ENCODE measurements at regions not wholly inside any gene's neighbourhood (a gene's known extent, or its start where the extent isn't known, plus 50 kb on each side); places are given as distances from the start of the nearest gene placed in this dataset.

DNA sequence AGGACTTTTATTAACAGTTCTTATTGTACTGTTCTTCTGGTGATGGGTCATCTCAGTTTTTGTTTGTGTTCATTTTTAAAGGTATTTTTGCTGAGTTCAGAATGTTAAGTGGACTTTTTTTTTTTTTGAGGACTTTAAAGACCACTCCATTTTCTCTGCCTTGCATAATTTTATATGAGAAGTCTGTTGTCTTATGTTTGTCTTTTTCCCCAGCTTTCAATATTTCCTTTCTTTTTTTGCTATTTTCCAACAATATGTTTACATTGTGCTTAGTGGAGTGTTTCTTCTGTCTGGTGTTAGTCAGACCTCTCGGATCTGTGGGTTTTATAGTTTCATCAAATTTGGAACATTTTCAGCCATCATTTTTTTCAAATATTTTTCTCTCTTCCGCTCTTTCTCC is 290.0 kb upstream of the TNRC6C start:
- no peak for DNase-seq

DNA sequence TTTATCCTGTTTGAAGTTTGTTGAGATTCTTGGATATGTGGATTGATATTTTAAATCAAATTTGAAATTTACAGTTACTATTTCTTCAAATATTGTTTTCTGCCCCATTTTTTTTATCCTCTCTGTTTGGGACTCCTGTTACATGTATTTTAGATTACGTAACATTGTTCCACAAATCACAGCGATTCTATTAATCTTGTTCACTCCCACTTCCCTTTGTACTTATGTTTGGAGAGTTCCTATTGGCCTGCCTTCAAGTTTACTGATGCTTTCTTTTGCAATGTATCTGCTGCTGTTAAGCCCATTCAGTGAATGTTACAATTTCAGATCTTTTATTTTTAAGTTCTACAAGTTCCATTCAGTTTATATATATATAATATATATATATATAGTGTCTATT is 288.3 kb upstream of the TNRC6C start:
- no peak for DNase-seq

DNA sequence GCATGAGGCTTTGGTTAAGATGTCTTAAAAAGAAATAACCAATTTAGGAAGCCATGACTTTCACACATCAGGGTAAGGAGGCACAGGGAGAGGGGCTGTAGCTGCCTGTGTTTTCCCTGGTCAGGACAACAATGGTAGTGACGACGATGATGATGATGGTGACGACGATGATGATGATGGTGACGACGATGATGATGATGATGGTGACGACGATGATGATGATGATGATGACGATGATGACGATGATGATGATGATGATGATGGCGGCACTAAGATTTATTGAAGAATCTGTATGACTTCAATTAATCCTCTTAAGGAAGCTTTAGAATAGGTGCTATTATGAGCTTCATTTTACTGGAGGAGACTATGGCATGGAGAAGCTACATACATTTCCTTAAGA is 284.1 kb upstream of the TNRC6C start:
- no peak for DNase-seq

DNA sequence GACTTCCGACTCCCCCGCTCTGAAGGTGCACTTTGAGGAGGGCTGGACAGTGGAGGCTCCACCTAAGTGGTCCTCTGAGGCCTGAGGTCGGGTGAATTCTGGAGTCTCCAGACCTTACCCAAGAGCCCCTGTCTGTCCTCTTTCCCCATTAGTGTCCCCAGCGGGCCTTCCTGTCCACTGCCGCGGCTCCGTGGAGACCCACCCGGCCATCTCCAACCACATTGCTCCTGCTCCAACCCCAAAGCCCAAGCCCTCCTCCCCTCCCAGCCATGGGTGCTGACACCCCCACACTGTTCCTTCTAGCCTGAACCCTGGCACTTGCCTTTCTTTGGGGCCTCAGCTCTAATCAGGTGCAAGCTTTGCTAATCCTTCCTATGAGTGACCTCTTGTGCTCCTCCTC is 283.1 kb upstream of the TNRC6C start:
- no peak for DNase-seq

DNA sequence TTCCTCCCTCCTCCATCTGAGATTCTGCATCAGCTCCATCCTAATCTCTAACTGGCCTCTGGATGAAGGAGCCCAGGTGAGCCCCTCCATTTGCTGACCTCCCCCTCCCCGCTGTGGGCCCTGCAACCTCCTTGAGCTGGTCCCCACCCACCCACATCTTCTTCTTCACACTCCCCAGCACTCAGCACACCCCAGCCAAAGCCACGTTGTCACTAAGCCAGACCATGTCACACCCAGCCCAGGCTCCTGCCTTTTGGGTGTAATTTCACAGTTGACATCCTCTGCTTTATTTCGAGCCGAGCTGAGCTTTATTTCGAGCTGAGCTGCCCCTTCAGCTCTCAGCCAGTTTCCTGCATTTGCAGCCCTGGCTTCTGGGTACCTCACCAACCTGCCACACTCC is 282.7 kb upstream of the TNRC6C start:
- DNase-seq, result no peak

DNA sequence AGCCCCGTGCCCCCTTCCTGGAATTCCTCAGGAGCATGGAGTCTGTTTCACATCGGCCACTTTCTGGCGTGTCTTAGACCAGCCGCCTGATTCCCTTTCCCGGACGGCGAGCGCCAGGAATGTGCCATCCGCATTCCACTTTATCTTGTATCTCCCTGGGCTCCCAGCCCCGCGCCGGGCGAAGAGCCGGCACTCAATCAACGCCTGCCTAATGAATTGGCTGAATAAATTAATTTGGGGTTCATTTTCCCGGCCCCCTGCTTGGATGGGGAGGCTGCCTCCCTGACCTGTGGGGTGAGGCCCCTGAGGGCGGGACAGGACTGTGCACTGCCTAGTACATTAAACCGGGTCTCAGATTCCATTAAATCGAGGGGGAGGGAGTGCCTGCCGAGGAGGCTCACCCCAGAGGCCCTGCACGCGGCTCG is 282.3 kb upstream of the TNRC6C start:
- no peak for DNase-seq

DNA sequence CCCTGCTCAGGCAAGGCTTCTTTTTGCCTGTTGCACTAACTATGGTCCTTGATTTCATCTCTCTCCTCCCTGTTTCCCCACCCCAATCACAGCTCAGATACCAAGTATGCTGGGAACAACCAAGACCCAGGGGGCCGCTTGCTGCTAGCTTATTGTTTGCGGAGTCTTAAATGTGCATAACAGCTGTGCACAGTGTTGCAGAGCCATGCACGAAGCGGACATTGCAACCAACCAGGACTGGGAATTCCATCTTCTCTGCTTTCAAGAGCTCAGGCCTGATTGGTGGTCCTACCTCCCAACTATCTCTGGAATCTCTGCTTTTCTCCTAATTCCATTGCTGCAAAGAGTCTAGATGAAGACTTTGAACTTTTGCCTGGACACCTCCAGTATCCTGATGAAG is 281.3 kb upstream of the TNRC6C start:
- DNase-seq, result no peak

DNA sequence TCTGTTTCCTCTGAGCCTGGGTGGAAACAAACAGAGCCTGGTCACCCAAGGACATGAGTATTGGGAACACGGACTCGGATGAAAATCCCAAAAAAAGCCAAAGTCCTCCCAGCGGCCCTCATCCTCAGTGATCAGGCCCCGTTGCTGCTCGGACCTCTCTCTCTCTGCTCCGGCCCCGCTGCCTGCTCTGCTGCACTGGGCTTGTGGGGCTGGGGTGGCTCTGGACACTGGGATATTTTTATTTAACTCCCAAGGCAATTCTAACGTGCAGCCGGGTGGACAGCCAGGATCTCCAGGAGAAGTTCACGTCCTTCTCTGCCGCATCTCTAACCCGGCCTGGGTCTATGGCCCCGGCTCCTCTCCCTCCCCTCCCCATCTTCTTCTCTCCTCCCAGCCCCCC is 280.9 kb upstream of the TNRC6C start:
- no peak for DNase-seq

DNA sequence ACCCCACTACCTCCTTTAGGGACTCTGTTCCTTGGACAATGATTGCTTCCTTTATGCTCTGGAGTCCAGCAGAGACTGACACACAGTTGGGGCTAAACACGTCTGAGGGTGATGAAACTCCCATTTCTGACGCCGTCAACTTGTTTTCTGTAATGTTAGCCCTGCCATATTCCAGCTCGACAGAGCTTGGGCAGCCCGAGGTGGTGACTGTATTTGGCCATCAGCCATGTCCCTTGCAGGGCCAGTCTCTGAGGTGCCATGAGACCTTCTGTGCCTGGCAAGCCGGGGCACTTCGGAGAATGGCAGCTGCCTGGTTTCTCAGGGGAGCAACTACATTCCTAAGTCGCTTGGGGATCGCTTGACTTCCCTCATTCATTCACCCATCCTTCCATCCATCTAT is 278.9 kb upstream of the TNRC6C start:
- no peak for DNase-seq

DNA sequence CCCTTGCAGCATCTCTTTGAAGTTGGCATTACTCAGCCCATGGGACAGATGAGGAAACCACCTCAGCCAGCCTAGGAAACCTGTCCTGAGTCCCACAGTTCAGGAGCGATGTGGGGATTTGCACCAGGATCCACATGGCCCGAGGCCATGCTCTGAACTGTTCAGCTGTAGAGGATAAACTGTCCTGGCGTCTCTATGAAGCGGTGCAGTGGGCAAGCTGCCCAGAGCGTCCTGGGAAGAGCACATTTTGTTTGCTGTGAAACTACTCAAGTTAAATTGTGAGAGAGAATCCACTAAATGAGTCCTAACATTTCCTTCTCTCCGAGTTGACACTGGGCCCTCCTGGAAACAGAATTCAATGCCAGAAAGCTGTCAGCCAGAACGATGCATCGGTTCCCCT is 276.6 kb upstream of the TNRC6C start:
- DNase-seq, result no peak

DNA sequence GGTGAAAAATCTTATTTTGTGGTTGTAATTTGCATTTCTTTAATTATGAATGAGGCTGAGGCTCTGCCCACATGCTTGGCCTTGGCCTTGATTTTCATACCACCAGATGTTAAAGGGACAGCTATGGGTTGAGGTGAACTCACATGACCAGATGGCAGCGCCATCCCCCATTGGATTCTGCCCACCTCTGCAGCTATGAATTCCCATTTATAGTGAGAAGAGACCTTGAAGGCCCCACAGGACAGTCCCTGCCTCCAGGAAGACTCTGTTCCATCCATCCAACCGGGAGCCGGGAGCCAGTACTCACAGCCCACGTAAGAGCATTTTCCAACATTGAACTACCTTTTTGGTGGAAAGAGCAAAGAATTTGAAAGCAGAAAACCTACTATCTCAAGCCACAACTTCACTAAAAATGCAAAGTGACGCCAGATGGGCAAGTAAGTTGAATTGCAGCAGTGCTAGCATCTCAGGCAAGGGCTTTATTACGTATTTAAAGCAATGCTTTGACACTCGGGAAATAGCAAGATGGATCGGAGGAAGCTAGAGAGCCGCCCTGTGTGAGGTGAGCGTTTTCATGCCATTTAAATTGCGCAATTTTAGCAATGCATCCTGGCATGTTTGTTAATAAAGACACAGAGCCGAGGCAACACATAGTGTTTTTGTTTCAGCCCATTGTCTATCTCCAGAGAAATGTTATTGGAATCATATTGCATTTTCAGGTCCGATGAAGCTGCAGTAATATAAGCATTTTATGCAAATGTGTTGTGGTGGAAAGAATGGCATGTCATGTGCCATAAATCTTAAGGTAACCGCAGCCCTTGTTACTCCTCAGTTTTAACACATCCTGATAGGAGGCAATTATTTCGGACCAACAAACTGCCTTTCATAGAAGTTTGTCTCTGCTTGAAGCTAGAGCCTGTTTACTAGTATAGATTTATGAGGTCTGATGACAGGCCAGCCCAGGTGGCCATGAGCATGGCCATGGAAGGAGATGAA is 273.4 kb upstream of the TNRC6C start:
- no peak for DNase-seq

DNA sequence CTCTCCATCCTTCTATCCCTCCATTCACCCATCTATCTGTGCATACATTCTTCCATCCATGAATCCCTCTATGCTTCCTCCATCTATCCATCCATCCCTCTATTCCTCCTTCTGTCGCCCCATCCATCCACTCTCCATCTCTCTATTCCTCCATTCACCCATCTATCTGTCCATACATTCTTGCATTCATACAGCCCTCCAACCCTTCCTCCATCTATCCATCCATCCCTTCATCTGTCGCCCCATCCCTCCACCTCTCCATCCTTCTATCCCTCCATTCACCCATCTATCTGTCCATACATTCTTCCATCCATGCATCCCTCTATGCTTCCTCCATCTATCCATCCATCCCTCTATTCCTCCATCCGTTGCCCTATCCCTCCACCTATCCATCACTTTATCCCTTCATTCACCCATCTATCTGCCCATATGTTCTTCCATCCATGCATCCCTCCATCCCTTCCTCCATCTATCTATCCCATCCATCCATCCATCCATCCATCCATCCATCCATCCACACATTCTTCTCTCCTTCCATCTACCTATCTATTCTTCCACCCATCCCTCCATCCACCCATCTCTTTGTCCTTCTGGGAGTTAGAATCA is 272.5 kb upstream of the TNRC6C start:
- no peak for DNase-seq

DNA sequence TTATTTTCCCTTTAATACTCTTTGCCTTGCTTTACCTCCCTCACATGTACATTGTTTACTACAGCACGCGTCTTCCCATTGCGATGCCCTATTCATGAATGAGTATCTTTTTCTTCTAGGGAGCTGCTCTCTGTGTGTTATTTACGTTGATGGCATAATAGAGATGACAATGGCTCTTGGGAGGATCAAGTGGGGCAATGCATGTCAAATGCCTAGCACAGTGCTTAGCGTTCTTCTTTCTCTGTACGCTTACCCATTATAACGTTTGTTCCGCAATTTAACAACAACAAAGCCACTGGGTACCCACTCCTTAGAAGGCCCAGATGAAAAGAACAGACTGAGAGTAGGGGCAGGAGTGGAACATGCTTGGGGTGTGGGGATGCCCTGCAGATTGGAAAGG is 271.6 kb upstream of the TNRC6C start:
- no peak for DNase-seq

DNA sequence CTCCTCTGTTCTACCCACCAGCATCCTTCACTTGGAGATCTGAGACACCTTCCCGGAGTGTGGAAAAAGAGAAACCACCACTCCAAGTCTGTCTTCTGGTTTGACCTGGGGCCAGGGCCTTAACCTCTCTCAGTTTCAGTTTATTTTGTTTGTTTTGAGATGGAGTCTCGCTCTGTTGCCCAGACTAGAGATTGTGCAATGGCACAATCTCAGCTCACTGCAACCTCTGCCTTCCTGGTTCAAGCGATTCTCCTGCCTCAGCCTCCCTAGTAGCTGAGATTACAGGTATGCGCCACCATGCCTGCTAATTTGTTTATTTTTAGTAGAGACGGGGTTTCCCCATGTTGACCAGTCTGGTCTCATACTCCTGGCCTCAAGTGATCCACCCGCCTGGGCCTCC is 271.1 kb upstream of the TNRC6C start:
- DNase-seq, result no peak

DNA sequence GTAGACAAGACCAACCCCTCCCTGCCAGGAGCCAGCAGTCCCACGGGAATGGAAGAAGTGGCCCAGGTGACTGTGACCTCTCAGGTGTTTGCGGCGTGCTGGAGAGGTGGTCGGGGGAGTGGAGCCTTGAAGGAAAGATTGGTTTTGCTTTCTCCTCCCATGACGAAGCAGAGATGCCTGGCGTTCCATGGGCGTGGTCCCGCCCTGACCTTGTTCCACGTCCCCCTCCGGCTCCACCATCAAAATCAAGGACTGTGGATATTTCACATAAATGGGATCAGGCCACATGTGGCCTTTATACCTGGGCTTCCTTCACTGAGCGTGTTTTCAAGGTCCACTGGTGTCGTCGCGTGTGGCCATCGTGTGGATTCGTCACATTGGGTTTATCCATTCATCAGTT is 270.6 kb upstream of the TNRC6C start:
- no peak for DNase-seq

DNA sequence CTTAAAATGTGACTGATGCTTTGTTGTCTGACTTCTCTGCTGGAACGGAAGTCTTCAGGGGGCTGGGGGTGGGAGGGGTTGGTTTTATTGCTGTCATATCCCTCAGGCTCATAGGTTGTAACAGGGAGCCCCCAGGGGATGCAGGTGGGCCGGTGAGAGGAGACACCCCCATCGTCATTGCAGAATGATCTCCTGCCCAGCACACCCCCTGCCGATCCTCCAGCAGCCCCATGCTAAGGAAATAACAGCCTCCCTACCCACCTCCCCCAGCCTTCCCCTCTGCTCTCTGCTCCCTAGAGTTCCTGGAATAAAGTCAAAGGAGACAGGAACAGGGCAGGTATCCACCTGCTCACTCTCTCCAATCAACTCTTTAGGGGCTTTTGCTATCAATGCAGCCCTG is 270.1 kb upstream of the TNRC6C start:
- DNase-seq, result no peak

DNA sequence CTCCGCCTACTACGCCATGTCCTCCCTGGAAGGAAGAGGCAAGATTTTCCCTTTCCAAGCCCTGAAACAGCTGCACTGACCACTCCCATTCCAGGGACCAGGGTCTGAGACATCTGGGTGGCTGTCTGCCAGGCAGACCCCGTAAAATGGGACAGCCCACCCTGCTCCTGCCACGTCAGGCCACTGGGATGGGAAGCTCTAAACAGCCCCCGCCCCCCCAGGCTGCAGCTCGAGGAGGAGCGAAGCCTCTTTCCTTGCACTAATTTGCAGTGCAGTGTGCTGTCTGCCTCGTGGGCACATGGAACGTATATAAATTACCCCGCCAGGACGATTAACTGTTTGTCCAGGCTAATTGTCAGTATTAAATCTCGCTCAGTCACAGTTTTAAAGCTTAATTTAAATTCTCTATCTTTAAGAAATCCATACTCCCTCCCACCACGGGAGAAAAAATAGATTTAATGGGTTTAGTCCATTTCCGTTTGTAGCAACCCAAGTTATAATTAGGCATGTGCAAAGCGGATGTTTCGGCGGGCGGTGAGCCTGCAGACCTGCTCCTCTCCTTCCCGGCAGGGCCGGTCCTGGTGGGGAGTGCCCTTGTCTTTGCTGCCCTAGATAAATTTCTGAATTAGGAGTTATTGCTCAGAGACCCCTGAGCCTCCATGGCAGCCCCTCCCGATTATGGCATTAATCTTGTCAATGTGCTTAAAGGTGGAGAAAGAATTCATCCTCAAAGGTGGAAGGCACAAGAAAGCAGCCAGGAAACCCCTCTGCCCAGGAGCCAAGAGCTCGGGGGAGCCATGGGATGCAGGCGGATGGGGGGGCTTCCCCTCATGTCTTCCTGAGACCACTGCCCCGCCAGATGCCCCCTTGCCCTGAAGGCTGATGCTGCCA is 268.0 kb upstream of the TNRC6C start:
- no peak for DNase-seq

DNA sequence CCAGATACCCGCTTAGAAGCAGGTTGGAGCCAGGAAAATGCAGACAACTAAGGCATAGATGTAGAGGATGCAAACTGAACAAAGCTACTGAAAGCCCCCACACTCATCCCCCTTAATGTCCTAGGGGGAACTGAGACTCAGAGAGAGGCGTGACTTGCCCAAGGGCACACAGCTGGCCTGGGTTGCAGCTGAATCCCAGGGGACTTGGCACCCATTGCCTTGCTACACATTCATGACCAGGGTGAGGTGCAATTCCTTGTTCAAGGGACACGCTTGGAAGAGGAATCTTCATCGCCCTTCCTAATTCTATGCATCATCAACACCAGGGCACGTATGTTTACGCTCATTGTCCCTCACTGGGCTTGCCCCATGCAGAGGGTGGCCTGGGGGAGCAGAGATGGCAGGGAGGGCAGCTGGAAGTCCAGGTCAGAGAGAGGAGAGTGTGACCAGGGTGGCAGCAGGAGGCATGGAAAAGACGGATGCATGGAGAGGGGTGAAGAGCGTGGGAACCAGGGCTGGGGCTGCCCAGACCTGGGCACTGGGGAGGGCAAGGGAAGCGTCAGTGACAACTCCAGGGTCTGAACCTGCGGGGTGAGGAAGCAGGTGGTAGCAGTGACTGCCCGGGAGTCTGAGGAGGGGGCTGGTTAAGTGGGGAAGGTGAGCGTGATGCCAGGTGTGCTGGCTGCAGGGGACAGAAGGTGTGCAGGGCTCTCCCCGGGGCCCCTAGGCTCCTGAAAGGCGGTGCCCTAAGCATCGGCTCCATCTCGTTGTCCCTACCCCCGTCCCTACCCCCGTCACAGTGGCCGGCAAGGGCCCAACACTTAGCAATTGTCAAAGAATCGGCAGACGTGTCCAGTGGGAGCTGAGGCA is 267.1 kb upstream of the TNRC6C start:
- no peak for DNase-seq

DNA sequence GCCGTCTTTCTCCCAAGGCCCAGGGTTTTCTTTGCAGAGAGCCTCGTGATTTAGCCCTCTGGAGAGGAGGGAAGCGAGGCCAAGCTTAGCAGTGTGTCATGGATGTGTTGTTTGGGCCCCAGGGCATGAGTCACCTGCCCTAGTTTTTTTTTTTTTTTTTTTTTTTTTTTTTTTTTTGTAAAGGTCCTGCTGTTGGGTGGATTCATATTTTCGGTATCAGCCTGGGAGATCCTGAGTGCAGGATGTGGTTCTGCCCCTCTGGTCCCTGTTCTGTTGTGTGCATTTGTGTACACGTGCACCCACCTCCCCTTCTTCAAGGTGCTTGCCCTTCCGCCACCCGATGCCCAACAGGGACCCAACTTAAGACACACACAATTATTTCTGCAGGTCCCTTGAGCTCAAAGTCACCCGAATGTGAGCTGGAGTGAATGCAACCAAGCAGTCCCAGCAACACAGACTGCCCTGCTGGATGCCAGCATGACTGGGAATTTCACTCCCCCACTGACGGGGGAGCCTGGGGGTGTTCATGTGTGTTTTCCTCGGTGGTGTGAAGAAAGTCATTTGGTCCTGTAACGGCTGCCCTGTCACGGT is 265.8 kb upstream of the TNRC6C start:
- no peak for DNase-seq

DNA sequence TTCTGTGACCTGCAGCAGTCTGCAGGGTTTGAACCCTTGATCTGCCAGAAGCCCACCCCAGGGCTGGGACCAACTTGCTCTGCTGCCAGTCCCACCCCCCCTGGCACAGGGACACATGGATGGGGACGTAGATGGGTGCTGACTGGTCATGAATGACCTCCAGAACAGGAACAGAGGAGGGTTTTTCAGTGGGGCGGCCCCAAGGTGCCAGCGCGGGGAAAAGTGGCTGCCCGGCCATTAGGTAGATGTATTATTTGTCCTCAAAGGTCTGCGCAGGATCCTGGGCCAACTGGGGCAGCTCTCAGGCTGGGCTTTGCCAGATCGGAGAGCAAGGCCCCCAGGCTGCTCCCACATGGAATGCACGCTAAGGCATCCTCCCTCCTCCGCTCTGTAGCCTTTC is 265.2 kb upstream of the TNRC6C start:
- DNase-seq, result no peak

DNA sequence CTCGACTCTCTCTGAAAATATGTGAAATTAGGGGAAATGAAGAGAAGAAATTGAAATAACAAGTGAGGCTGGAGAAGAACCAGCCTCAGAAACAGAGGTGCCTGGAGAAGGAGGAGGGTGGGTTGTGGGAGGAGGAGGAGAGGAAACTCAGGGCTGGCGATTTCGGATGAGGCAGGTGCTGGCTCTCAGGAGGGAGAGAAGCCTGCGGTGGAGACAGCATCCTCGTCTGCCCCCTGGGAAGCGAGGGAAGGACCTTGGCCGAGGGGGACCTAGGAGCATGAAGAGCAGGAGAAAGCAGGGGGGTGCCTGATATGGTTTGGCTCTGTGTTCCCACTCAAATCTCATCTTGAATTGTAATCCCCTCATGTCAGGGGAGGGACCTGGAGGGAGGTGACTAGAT is 264.7 kb upstream of the TNRC6C start:
- DNase-seq, result no peak
